ENCODE measurements at regions not wholly inside any gene's neighbourhood (a gene's known extent, or its start where the extent isn't known, plus 50 kb on each side); places are given as distances from the start of the nearest gene placed in this dataset.

- Mint-ChIP-seq H3K9me3 (peaks cover 0 to 10% (median 4%) of the 10 kb centered on the region in 9 donors), H3K4me3 (no peak overlapping the region), H3K4me1 (no peaks in the 10 kb centered on the region), H3K36me3 (no peaks in the 10 kb centered on the region), H3K27me3 (no peaks in the 10 kb centered on the region), H3K27ac (no peak overlapping the region)
- no peak for ATAC-seq
- DNase-seq, result no peak
- POLR2A ChIA-PET, result no interaction called here
Measured at GRCh38 chr13:103757361-103757760, 691.1 kb upstream of the SLC10A2 start.

- Mint-ChIP-seq H3K27me3 (no peaks in the 10 kb centered on the region), H3K36me3 (no peaks in the 10 kb centered on the region), H3K4me1 (no peaks in the 10 kb centered on the region), H3K4me3 (no peak overlapping the region), H3K27ac (no peak overlapping the region), H3K9me3 (peaks cover 0 to 10% (median 3%) of the 10 kb centered on the region in 9 donors)
- ATAC-seq (no peak), DNase-seq (no peak)
- POLR2A ChIA-PET, result no interaction called here
Measured at GRCh38 chr13:103754783-103755182, 688.6 kb upstream of the SLC10A2 start.

- H3K4me3 Mint-ChIP-seq, result no peak overlapping the region
- peaks cover 0 to 3% (median 0%) of the 10 kb centered on the region in 9 donors for H3K9me3 Mint-ChIP-seq
- no peaks in the 10 kb centered on the region for H3K36me3 Mint-ChIP-seq
- POLR2A ChIA-PET, result no interaction called here
- H3K27me3 Mint-ChIP-seq, result no peaks in the 10 kb centered on the region
- ATAC-seq (no peak), DNase-seq (no peak)
- peaks cover 0 to 3% (median 0%) of the 10 kb centered on the region in 4 donors for H3K4me1 Mint-ChIP-seq
- H3K27ac Mint-ChIP-seq, result no peak overlapping the region
Measured at GRCh38 chr13:103734837-103735236, 668.6 kb upstream of the SLC10A2 start.

- H3K9me3 Mint-ChIP-seq, result peaks cover 0 to 3% (median 0%) of the 10 kb centered on the region in 9 donors
Measured at GRCh38 chr13:103731959-103732358, 665.7 kb upstream of the SLC10A2 start.

GRCh38 chr13:103730407-103730806, 664.2 kb upstream of the SLC10A2 start:
- ATAC-seq (no peak), DNase-seq (no peak)
- H3K36me3 Mint-ChIP-seq, result no peaks in the 10 kb centered on the region
- peaks cover 0 to 3% (median 0%) of the 10 kb centered on the region in 9 donors for H3K9me3 Mint-ChIP-seq
- H3K4me3 Mint-ChIP-seq, result no peak overlapping the region
- H3K27ac Mint-ChIP-seq, result no peak overlapping the region
- POLR2A ChIA-PET, result no interaction called here
- H3K27me3 Mint-ChIP-seq, result no peaks in the 10 kb centered on the region
- peaks cover 0 to 2% (median 0%) of the 10 kb centered on the region in 4 donors for H3K4me1 Mint-ChIP-seq

More at GRCh38 chr13:103731959-103732358, 665.7 kb upstream of the SLC10A2 start:
- POLR2A ChIA-PET, result no interaction called here
- H3K27me3 Mint-ChIP-seq, result no peaks in the 10 kb centered on the region
- peaks cover 0 to 3% (median 0%) of the 10 kb centered on the region in 4 donors for H3K4me1 Mint-ChIP-seq
- no peak overlapping the region for H3K4me3 Mint-ChIP-seq
- ATAC-seq (no peak), DNase-seq (no peak)
- H3K36me3 Mint-ChIP-seq, result no peaks in the 10 kb centered on the region
- H3K27ac Mint-ChIP-seq, result no peak overlapping the region

GRCh38 chr13:103726808-103727207, 660.6 kb upstream of the SLC10A2 start:
- POLR2A ChIA-PET, result no interaction called here
- H3K4me1 Mint-ChIP-seq, result no peaks in the 10 kb centered on the region
- H3K4me3 Mint-ChIP-seq, result no peak overlapping the region

GRCh38 chr13:103716718-103717117, 650.5 kb upstream of the SLC10A2 start:
- DNase-seq, result no peak
- no peaks in the 10 kb centered on the region for H3K36me3 Mint-ChIP-seq
- H3K27ac Mint-ChIP-seq, result no peak overlapping the region
- no peak overlapping the region for H3K4me3 Mint-ChIP-seq
- H3K9me3 Mint-ChIP-seq, result peaks cover 0 to 9% (median 3%) of the 10 kb centered on the region in 9 donors
- ATAC-seq, result no peak
- H3K27me3 Mint-ChIP-seq, result no peaks in the 10 kb centered on the region
- POLR2A ChIA-PET, result no interaction called here
- no peaks in the 10 kb centered on the region for H3K4me1 Mint-ChIP-seq

More at GRCh38 chr13:103726808-103727207, 660.6 kb upstream of the SLC10A2 start:
- H3K36me3 Mint-ChIP-seq, result no peaks in the 10 kb centered on the region
- DNase-seq (no peak), ATAC-seq (no peak)
- no peak overlapping the region for H3K27ac Mint-ChIP-seq
- no peaks in the 10 kb centered on the region for H3K9me3 Mint-ChIP-seq
- peaks cover 0 to 2% (median 0%) of the 10 kb centered on the region in 5 donors for H3K27me3 Mint-ChIP-seq

GRCh38 chr13:103715335-103715734, 649.1 kb upstream of the SLC10A2 start:
- Mint-ChIP-seq H3K27ac (no peak overlapping the region), H3K36me3 (no peaks in the 10 kb centered on the region), H3K9me3 (peaks cover 0 to 14% (median 3%) of the 10 kb centered on the region in 9 donors), H3K4me3 (no peak overlapping the region), H3K4me1 (no peaks in the 10 kb centered on the region), H3K27me3 (no peaks in the 10 kb centered on the region)
- POLR2A ChIA-PET, result no interaction called here
- no peak for DNase-seq
- no peak for ATAC-seq

GRCh38 chr13:103703246-103703645, 637.0 kb upstream of the SLC10A2 start:
- H3K27ac Mint-ChIP-seq, result no peak overlapping the region
- no peaks in the 10 kb centered on the region for H3K4me1 Mint-ChIP-seq
- DNase-seq, result no peak
- no peaks in the 10 kb centered on the region for H3K27me3 Mint-ChIP-seq
- no peak for ATAC-seq
- no peak overlapping the region for H3K4me3 Mint-ChIP-seq
- H3K9me3 Mint-ChIP-seq, result peaks cover 0 to 16% (median 5%) of the 10 kb centered on the region in 9 donors
- no peaks in the 10 kb centered on the region for H3K36me3 Mint-ChIP-seq
- POLR2A ChIA-PET, result no interaction called here

GRCh38 chr13:103698000-103698399, 631.8 kb upstream of the SLC10A2 start:
- DNase-seq (no peak), ATAC-seq (no peak)
- Mint-ChIP-seq H3K36me3 (no peaks in the 10 kb centered on the region), H3K27me3 (peaks cover 0 to 3% (median 0%) of the 10 kb centered on the region in 5 donors), H3K27ac (no peak overlapping the region), H3K4me3 (no peak overlapping the region), H3K9me3 (peaks cover 0 to 24% (median 3%) of the 10 kb centered on the region in 9 donors), H3K4me1 (no peaks in the 10 kb centered on the region)
- POLR2A ChIA-PET, result no interaction called here

GRCh38 chr13:103695320-103695719, 629.1 kb upstream of the SLC10A2 start:
- ATAC-seq, result no peak
- no peak for DNase-seq
- POLR2A ChIA-PET, result no interaction called here
- Mint-ChIP-seq H3K27ac (no peak overlapping the region), H3K9me3 (peaks cover 0 to 12% (median 3%) of the 10 kb centered on the region in 9 donors), H3K4me1 (no peaks in the 10 kb centered on the region), H3K36me3 (no peaks in the 10 kb centered on the region), H3K4me3 (no peak overlapping the region), H3K27me3 (peaks cover 0 to 3% (median 0%) of the 10 kb centered on the region in 5 donors)

GRCh38 chr13:103694471-103694870, 628.3 kb upstream of the SLC10A2 start:
- no peak for ATAC-seq
- H3K4me3 Mint-ChIP-seq, result no peak overlapping the region
- peaks cover 0 to 3% (median 0%) of the 10 kb centered on the region in 5 donors for H3K27me3 Mint-ChIP-seq
- H3K9me3 Mint-ChIP-seq, result peaks cover 0 to 12% (median 3%) of the 10 kb centered on the region in 9 donors
- no peaks in the 10 kb centered on the region for H3K4me1 Mint-ChIP-seq
- H3K36me3 Mint-ChIP-seq, result no peaks in the 10 kb centered on the region
- H3K27ac Mint-ChIP-seq, result no peak overlapping the region
- no peak for DNase-seq
- POLR2A ChIA-PET, result no interaction called here

- DNase-seq (no peak), ATAC-seq (no peak)
- Mint-ChIP-seq H3K27ac (no peak overlapping the region), H3K27me3 (peaks cover 0 to 3% (median 0%) of the 10 kb centered on the region in 5 donors), H3K4me1 (no peaks in the 10 kb centered on the region), H3K36me3 (no peaks in the 10 kb centered on the region), H3K9me3 (peaks cover 0 to 12% (median 2%) of the 10 kb centered on the region in 9 donors), H3K4me3 (no peak overlapping the region)
- POLR2A ChIA-PET, result no interaction called here
Measured at GRCh38 chr13:103694033-103694432, 627.8 kb upstream of the SLC10A2 start.

GRCh38 chr13:103692442-103692841, 626.2 kb upstream of the SLC10A2 start:
- POLR2A ChIA-PET, result no interaction called here
- no peaks in the 10 kb centered on the region for H3K4me1 Mint-ChIP-seq
- DNase-seq, result no peak
- H3K9me3 Mint-ChIP-seq, result peaks cover 0 to 6% (median under 1%) of the 10 kb centered on the region in 9 donors
- no peak for ATAC-seq
- no peak overlapping the region for H3K27ac Mint-ChIP-seq
- H3K36me3 Mint-ChIP-seq, result no peaks in the 10 kb centered on the region
- no peak overlapping the region for H3K4me3 Mint-ChIP-seq
- no peaks in the 10 kb centered on the region for H3K27me3 Mint-ChIP-seq

Measured in naive thymus-derived CD8-positive, alpha-beta T cell (primary cell).